T47D (cell line): ENCODE measurements at regions not wholly inside any gene's neighbourhood (a gene's known extent, or its start where the extent isn't known, plus 50 kb on each side); places are given as distances from the start of the nearest gene placed in this dataset.
"Not testable (repeated sequence)": the region's sequence is repeated elsewhere in the genome, so short reads cannot be mapped to it uniquely, and the experiment has no call there.

Experiments
- DNase-seq, 2 experiments: peaks; one replicate each; pipeline versions ENCODE4 v3.0.0 to v3.0.0-alpha.2; 2011 to 2012; ENCODE audit warnings: low read depth in 1 of 2, low spot score in 1 of 2
- JUND ChIP-seq: IDR thresholded peaks from 2 replicates; pipeline ENCODE4 v1.6.1; 2012; ENCODE audit warnings: low read depth
- in situ Hi-C: cut with HindIII; loops from 2 replicates; pipeline ENCODE4 v1.10.0; 2016; ENCODE audit warnings: low sequenced_read_pairs, low pct_unique_long_range_greater_than_20kb

GRCh38 chr3:194941360-194941955 lies 255.8 kb downstream of the FAM43A start:
- no peak for TF ChIP-seq JUND
- in situ Hi-C loops = no loop called here
- DNase-seq = no peak

GRCh38 chr3:194941956-194942511 lies 256.4 kb downstream of the FAM43A start:
- in situ Hi-C loops = no loop called here
- no peak for TF ChIP-seq JUND
- DNase-seq = no peak

GRCh38 chr3:194944526-194944925 lies 258.8 kb downstream of the FAM43A start:
- in situ Hi-C loops = no loop called here
- no peak for TF ChIP-seq JUND
- DNase-seq = no peak

GRCh38 chr3:194945508-194945907 lies 259.8 kb downstream of the FAM43A start:
- no peak for DNase-seq
- in situ Hi-C loops = no loop called here
- no peak for TF ChIP-seq JUND

GRCh38 chr3:194946091-194946490 lies 260.4 kb downstream of the FAM43A start:
- in situ Hi-C loops = no loop called here
- TF ChIP-seq JUND = no peak
- DNase-seq = no peak

DNA sequence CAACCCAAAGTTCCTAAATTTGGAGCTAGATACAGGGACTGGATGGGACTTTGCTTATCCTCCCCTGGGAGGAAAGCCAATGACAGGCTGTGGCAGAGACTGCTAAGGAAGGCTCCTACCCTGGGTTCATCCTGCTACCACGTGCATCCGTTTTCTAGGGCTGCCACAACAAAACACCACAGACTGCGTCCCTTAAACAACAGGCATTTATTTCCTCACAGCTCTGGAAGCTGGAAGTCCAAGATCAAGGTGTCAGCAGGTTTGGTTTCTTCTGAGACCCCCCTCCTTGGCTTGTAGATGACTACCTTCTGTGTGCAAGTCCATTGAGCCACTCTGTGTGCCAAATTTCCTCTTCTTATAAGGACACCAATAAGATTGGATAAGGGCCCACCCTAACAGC lies 263.9 kb downstream of the FAM43A start:
- TF ChIP-seq JUND = no peak
- in situ Hi-C loops = no loop called here
- no peak for DNase-seq

DNA sequence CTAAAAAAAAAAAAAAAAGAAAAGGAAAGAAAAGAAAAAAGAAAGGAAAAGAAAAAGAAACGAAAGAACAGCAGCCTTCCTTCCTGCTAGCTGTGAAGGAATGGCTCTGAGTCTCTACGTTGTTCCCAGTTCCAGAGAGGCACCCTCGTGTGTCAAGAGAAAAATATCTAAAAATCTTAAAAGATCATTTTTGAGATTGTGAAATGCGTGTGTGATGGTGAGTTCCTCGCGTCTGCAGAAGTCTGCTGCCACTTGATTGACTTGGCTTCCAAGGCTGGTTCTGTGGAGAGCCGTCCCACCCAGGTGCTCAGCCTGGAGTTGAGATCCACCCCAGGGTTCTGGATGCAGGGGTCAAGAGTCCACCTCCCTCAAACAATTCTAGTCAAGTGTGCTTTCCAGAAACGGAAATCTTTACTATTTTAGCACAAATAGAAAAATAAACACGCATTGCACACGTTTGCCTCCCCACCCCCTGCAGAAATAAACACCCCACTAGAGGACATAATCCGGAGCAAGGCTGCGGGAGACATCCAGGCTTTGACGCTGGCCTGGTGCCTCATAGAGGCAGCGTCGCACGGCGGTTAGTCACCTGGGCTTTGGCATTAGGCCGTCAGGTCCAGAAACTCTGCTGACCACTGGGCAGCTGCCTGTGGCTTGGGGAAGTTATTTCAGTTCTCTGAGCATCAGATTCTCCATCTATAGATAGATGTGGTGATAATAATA lies 265.4 kb downstream of the FAM43A start:
- no peak for TF ChIP-seq JUND
- DNase-seq = no peak
- in situ Hi-C loops = no loop called here

GRCh38 chr3:194951629-194951920 lies 265.9 kb downstream of the FAM43A start:
- DNase-seq, in situ Hi-C loops: not testable (repeated sequence)

DNA sequence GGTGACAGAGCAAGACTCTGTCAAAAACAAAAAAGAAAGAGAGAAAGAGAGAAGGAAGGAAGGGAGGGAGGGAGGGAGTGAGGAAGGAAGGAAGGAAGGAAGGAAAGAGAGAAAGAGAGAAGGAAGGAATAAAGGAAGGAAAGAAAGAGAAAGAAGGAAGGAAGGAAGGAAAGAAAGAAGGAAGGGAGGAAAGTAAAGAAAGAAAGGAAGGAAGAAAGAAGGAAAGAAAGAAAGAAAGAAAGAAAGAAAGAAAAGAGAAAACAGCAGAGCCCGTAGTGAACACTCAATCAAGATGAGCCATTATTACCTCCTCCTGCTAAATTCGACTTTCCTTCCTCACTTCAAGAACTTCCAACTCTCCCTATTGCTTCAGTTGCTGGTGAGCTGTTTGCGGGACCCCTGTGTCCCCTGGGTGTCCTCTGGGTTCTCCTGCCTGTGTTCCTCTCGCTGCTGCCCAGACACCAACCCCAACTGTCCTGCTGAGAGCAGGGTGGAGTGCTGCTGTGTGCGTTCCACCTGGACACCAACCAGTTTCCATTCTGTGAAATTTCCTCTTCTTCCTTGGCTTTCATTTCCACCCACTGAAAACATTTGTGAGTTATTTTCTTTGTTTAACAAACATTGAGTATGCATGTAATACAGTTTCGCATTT lies 266.4 kb downstream of the FAM43A start:
- DNase-seq = no peak
- in situ Hi-C loops = no loop called here
- no peak for TF ChIP-seq JUND

- no peak for DNase-seq
- no peak for TF ChIP-seq JUND
- in situ Hi-C loops = no loop called here
Measured at GRCh38 chr3:194952841-194953241, 267.2 kb downstream of the FAM43A start.

- no peak for TF ChIP-seq JUND
- in situ Hi-C loops = no loop called here
- no peak for DNase-seq
Measured at GRCh38 chr3:194953291-194953690, 267.6 kb downstream of the FAM43A start.

DNA sequence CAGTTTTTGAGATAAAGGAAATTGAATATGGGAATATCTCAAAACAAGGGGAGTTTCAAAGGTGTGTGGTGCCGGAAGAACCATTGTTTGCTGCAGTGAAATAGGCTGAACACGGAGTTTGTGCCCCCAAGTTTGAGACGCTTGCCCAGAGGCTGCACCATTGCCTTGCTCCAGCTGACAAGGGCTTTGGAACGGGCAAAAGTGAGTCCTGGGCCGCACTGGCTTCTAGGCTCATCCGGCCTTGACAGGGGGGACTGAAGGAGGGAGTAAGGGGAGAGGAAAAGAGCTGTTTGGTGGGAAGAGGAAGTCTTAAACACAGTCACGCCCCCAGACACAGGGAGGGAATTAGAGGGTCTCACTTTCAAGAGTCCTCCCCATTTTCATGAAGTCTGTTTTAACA lies 269.9 kb downstream of the FAM43A start:
- no peak for DNase-seq
- in situ Hi-C loops = no loop called here
- no peak for TF ChIP-seq JUND

GRCh38 chr3:194955979-194956696 lies 270.5 kb downstream of the FAM43A start:
- in situ Hi-C loops = no loop called here
- TF ChIP-seq JUND = no peak
- DNase-seq = no peak
